ENCODE measurements at regions not wholly inside any gene's neighbourhood (a gene's known extent, or its start where the extent isn't known, plus 50 kb on each side); places are given as distances from the start of the nearest gene placed in this dataset.

GRCh38 chr14:100638211-100638855 is 51.1 kb upstream of the BEGAIN start:
- no peak for DNase-seq (ENCODE audit: low spot score)

- DNase-seq (ENCODE audit: low spot score), result no peak
Measured at GRCh38 chr14:100639280-100639679, 52.1 kb upstream of the BEGAIN start.

DNA sequence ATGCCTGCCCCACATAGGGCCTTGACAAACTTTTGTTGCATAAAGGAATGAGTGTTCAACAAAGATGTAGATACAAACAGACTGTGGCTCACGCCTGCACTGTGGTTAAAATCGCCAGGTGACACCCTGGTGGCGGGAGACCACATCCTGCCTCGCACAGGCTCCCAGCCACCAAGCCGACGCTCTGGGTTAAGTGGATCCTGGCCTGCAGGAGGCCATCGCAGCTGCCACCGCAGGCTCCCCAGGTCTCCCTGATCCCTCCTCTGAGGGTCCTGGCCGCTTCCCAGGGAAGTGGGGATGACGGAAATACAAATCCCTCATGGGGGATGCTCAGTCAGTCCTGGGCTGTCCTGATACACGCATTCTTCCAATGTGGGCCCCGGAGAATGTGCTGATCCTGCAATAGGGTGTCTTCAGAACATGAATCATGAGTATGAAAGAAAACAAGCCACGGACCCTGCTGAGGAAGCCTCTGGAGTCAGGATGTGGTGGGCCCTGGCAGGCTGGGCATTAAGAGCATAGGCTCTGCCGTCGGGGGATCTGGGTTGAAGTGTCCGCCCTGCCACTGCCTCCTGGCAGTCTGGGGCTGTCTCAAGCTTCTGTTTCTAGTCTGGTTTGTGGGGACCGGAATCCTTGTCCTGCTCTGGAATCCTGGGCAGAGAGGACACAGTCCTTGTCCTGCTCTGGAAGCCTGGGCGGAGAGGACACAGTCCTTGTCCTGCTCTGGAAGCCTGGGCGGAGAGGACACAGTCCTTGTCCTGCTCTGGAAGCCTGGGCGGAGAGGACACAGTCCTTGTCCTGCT is 53.5 kb upstream of the BEGAIN start:
- DNase-seq (ENCODE audit: low spot score), result no peak

DNA sequence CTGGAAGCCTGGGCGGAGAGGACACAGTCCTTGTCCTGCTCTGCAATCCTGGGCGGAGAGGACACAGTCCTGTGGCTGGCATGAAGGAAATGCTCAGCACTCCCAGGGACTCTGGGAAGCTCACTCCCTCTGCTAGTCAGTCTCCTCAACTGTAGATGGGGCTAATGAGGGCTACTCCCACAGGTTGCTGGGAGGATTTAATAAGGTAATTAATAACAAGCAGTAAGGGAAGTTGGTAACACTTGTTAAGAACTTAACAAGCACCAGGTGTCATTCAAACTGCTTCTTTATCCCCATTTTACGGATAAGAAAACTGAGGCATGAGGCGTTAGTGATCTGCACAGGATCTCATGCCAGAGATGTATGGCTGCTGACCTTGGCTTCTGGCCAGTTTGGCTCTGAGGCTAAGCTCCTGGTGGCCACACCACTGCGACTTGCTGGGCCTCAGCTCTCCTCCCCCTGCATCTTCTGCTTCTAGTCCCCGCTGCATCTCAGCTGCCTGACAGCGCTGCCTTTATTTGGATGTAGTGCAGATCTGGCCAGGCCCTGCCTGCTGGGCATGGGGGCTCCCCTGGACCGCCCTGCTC is 54.1 kb upstream of the BEGAIN start:
- DNase-seq (ENCODE audit: low spot score), result no peak

DNA sequence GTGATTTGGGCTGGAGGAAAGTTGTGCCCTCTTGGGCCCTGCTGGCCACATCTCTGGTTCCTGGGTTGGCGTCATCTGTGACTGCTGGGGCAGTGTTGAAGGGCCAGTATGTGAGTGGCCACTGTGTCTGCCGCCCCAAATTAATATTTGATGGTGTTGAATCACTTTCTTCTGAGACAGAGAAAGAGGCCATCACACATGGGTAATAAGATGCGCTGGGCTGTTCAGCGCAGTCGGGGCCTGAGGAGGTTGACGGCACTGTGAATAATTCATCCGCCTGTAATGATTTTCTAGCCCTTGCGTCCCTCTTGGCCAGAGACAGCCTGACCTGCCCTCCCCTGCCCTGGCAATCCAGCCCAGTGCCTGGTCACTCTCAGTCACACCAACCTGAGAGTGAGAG is 56.2 kb upstream of the BEGAIN start:
- no peak for DNase-seq (ENCODE audit: low spot score)

GRCh38 chr14:100644383-100644782 is 57.2 kb upstream of the BEGAIN start:
- DNase-seq (ENCODE audit: low spot score), result no peak

DNA sequence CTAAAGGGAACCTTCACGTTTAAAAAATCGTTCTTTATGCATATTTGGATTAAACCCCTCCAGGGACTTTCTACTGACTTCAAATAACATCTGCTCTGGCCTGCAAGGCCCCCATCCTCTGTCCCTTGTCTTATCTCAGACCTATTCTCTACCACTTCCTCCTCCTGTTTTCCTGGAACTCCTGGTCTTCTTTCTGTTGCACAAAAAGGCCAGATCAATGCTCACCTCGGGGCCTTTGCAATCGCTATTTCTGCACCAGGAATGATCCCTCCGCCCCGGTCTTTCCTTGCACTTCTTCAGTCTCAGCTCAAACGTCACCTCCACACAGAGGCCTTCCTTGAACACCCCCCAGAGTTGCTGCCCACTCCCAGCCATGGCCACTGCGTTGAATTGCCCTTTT is 57.6 kb upstream of the BEGAIN start:
- no peak for DNase-seq (ENCODE audit: low spot score)

- DNase-seq (ENCODE audit: low spot score), result peak; percentile 88
Measured at GRCh38 chr14:100645196-100645981, 58.2 kb upstream of the BEGAIN start.

- no peak for DNase-seq (ENCODE audit: low spot score)
Measured at GRCh38 chr14:100645982-100646314, 58.7 kb upstream of the BEGAIN start.

- no peak for DNase-seq (ENCODE audit: low spot score)
Measured at GRCh38 chr14:100648474-100649172, 61.4 kb upstream of the BEGAIN start.

GRCh38 chr14:100649173-100649519 is 61.9 kb upstream of the BEGAIN start:
- DNase-seq (ENCODE audit: low spot score), result no peak

- no peak for DNase-seq (ENCODE audit: low spot score)
Measured at GRCh38 chr14:100651999-100652508, 64.8 kb upstream of the BEGAIN start.

DNA sequence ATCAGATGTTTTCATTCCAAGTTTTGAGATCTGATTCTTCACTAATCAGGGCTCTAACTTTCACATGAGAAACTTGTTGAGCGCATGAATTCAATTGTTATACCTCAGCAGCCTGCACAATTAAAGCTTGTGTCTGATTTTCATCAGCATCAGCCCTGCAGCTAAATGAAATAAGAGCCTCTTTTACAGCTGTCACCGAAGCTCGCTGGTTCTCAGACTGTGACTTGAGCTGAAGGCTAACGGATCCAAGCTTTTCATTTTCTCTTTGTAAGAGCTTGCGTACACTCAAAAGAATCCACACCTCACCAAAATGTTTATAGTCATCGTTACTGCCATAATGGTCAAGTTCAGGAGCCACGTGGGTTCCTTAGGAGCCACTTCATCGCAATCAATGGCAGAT is 65.5 kb upstream of the BEGAIN start:
- no peak for DNase-seq (ENCODE audit: low spot score)

DNA sequence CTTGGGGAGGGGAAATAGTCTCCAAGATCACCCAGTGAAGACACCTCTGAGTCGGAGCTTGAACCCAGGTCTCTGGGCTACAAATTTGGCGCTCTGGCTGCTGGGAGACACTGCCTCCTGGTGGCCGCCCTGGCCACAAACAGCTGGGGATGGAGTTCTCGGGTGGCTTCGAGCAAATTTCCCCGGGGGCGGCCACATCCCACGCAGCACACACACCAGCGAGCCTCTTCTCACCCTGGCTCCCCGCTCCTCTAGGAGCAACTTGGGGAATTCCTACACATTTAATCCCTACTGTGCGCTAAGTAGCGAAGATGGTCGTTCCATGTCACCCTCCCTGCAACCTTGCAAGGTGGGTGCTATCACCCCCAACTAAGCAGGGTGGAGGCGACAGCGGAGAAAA is 66.2 kb upstream of the BEGAIN start:
- no peak for DNase-seq (ENCODE audit: low spot score)

DNA sequence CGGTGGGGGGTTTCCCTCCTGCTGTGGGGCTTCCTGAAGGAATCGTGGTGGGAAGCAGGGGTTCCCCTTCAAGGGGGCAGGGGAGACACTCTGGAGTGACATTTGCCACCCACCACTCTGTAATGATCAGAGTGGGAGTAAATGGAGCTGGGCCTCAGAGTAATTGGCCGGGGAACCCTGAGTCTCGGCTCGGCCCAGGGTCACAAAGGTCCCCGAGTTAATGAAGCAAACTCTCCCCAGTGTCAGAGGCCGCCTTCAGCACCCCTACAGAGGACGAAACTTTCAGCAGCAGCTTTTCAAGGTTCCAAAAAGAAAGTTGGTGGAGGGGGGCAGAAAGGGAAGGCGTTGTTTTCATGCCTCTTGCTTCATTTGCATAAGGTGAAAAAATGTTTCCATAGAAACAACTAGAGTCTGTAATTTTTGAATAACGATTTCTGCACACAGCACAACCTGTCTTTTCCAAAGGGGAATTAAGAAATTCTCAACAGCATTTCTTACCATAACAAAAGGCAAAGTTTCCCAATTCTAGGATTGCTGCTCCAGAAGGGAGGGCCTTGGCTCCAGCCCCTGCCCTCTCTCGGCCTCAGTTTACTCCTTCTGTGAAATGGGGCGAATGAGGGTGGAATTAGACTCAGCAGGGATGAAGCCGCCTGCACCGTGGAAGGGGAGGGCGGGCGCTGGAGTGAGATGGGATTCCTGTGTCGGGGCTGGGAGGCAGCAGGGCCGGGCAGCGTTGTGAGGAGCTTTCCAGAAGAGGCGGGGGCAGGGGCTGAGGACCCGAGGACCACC is 67.0 kb upstream of the BEGAIN start:
- DNase-seq (ENCODE audit: low spot score), result no peak

- no peak for DNase-seq (ENCODE audit: low spot score)
Measured at GRCh38 chr14:100654814-100655740, 67.9 kb upstream of the BEGAIN start.

- no peak for DNase-seq (ENCODE audit: low spot score)
Measured at GRCh38 chr14:100655741-100656085, 68.5 kb upstream of the BEGAIN start.

GRCh38 chr14:100656996-100657395 is 69.7 kb upstream of the DLK1 start:
- no peak for DNase-seq (ENCODE audit: low spot score)

DNA sequence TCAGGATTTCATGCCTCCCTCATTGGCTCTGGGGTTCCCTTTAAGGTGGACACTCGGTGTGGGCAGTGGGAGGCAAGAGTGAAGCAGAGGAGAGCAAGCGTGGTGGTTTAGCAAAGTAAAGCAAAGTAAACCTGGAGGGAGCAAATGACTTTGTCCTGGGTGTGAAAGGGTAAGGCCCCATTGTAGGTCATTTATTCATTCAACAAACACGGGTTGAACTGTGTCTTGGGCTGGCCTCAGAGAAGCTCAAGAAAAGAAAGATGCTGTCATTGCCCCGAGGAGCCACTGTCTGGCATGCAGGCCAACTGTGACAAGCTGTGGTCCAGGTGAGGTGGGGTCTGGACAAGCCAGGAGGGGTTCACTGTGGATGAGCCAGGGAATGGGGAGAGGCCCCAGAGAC is 68.9 kb upstream of the DLK1 start:
- DNase-seq (ENCODE audit: low spot score), result no peak
